Osteoblast (primary cell): ENCODE measurements at regions not wholly inside any gene's neighbourhood (a gene's known extent, or its start where the extent isn't known, plus 50 kb on each side); places are given as distances from the start of the nearest gene placed in this dataset.

ENCODE experiments used
- DNase-seq: peaks from one replicate; pipeline ENCODE4 v3.0.0; 2011; ENCODE audit warnings: low spot score, mixed read lengths; ENCODE audit not compliant: insufficient read length; ENCODE audit errors: missing footprints
- H2AFZ ChIP-seq: 2 replicates; pipeline ENCODE4 v1.6.0; 2011; ENCODE audit warnings: mild to moderate bottlenecking, low read length
- H3K27ac ChIP-seq: 2 replicates; pipeline ENCODE4 v1.5.1; 2011; ENCODE audit warnings: mild to moderate bottlenecking, low read depth, low read length, moderate library complexity
- H3K27me3 ChIP-seq: 2 replicates; pipeline ENCODE4 v1.6.0; 2012; ENCODE audit warnings: mild to moderate bottlenecking, control low read depth, inconsistent platforms, low read length, moderate library complexity; ENCODE audit not compliant: insufficient read depth
- H3K36me3 ChIP-seq: 2 replicates; pipeline ENCODE4 v1.5.1; 2011; ENCODE audit warnings: mild to moderate bottlenecking, low read length, control low read depth, moderate library complexity; ENCODE audit not compliant: insufficient read depth
- H3K4me1 ChIP-seq: 2 replicates; pipeline ENCODE4 v1.5.1; 2011; ENCODE audit warnings: mild to moderate bottlenecking, low read length, control low read depth, moderate library complexity; ENCODE audit not compliant: insufficient read depth
- H3K4me2 ChIP-seq: 2 replicates; pipeline ENCODE4 v1.6.0; 2011; ENCODE audit warnings: mild to moderate bottlenecking, low read length; ENCODE audit not compliant: insufficient read depth
- H3K4me3 ChIP-seq: fragments of 200-600 bp; sonication (generic); 3 replicates; pipeline ENCODE4 v1.5.1; 2012; ENCODE audit warnings: mild to moderate bottlenecking, low read length, inconsistent platforms; ENCODE audit not compliant: insufficient read depth
- H3K79me2 ChIP-seq: 2 replicates; pipeline ENCODE4 v1.6.0; 2012; ENCODE audit warnings: mild to moderate bottlenecking, low read length, control low read depth, inconsistent platforms; ENCODE audit not compliant: insufficient read depth
- H3K9me3 ChIP-seq: 2 replicates; pipeline ENCODE4 v1.5.1; 2011; ENCODE audit warnings: low read depth, low read length, control low read depth
- H4K20me1 ChIP-seq: 2 replicates; pipeline ENCODE4 v1.6.0; 2012; ENCODE audit warnings: mild to moderate bottlenecking, low read length, control low read depth; ENCODE audit not compliant: insufficient read depth
- TF ChIP-seq, protein P1 (sequence below): IDR thresholded peaks from 2 replicates; pipeline ENCODE4 v1.5.1; 2011; ENCODE audit warnings: mild to moderate bottlenecking, low read depth, low read length, moderate library complexity; ENCODE audit errors: extremely low read depth

DNA sequence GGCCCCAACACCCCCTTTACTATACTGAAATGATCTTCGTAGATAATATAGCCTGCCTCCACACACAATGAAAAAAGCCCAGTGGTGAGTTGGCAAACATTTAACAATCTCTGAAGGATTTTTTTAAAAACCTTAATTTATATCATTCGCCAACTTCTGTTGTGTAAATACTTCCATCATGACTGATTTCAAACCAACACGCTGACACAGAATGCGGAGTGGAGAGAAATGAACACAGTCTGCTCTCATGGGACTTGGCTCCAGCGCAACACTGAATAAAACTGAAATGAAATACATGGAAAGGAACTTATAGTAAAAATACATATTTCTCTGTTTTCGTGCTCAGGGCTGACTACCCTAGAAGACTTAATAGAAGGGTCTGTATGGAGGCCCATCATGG lies 61.3 kb upstream of the WNT11 start:
- H3K36me3 ChIP-seq = no peaks in the 10 kb centered on the region
- no peaks in the 10 kb centered on the region for H3K9me3 ChIP-seq
- H3K27me3 ChIP-seq = peaks cover 10% of the 10 kb centered on the region
- H3K79me2 ChIP-seq = no peaks in the 10 kb centered on the region
- H3K27ac ChIP-seq = peak overlapping the region; percentile 86
- TF ChIP-seq, protein P1, sequence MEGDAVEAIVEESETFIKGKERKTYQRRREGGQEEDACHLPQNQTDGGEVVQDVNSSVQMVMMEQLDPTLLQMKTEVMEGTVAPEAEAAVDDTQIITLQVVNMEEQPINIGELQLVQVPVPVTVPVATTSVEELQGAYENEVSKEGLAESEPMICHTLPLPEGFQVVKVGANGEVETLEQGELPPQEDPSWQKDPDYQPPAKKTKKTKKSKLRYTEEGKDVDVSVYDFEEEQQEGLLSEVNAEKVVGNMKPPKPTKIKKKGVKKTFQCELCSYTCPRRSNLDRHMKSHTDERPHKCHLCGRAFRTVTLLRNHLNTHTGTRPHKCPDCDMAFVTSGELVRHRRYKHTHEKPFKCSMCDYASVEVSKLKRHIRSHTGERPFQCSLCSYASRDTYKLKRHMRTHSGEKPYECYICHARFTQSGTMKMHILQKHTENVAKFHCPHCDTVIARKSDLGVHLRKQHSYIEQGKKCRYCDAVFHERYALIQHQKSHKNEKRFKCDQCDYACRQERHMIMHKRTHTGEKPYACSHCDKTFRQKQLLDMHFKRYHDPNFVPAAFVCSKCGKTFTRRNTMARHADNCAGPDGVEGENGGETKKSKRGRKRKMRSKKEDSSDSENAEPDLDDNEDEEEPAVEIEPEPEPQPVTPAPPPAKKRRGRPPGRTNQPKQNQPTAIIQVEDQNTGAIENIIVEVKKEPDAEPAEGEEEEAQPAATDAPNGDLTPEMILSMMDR = no peak
- H3K4me1 ChIP-seq = peaks cover 26% of the 10 kb centered on the region
- no peak overlapping the region for H3K4me3 ChIP-seq
- peak overlapping the region; percentile 4 for H3K4me2 ChIP-seq
- DNase-seq = peak; percentile 79
- no peaks in the 10 kb centered on the region for H4K20me1 ChIP-seq
- no peak overlapping the region for H2AFZ ChIP-seq

DNA sequence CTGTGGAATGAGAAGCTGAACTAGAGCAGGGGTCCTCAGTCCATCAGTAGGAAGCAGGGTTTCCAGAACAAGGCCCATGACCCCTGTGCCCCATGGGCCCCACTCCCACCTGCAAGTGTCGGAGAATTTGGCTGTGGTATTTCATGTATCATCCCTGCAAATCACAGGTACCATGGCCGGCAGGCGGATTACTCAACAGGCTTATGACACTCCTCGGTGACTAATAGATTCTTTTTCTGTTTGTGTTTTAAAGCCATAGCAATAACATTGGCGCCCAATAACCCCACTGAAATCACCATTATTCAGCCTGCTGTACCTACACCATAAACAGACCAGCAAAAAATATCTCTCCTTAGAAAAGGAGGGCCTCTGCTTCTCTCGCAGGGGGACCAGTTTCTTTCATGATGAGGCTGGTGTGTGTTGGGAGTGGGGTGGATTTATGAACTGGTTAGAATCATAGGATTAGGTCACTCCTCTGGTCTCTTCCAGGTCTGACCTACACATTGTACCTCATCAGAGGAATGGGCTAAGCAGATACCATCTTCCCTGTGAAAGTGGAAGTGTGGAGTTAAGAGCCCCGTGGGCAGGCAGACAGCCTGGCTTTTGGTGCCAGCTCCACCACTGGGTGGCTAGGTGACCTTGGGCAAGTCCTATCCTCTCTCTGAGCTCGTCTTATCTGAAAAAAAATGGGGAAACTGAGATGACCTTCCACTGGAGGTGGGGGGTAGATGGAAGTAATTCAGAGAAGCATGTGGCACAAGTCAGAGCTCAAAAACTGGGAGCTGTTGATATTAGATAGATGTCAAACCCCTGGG lies 60.2 kb upstream of the WNT11 start:
- TF ChIP-seq, protein P1 = no peak
- Histone ChIP-seq H4K20me1 (no peaks in the 10 kb centered on the region), H3K4me2 (peak overlapping the region; percentile 70), H3K9me3 (no peaks in the 10 kb centered on the region), H3K27ac (peak overlapping the region; percentile 86), H2AFZ (peak overlapping the region; percentile 48), H3K79me2 (no peaks in the 10 kb centered on the region), H3K4me3 (no peak overlapping the region), H3K4me1 (peaks cover 26% of the 10 kb centered on the region), H3K36me3 (no peaks in the 10 kb centered on the region), H3K27me3 (peaks cover 20% of the 10 kb centered on the region)
- peak; percentile 95 for DNase-seq

DNA sequence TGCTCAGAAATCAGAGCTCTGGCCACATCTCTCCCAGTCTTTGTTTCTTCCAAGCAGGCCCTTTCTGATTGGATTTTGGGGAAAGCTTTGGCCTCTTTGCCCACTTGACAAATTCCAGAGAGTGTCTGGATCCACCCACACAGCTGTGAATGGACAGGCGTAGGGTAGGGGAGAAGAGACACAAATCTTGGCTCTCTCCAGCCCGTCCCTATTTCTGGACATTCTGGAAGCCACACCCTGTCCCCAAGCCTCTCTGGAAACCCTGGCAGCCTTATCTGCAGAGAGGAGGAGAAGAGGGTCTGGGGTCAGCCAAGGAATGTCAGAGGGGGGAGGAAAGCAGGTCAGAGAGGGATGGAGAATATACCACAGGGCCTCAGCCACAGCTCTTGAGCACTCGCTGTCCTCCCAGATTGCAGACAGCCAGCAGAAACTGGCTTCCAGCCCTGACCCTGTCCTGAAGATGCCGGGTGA lies 59.5 kb upstream of the WNT11 start:
- Histone ChIP-seq H3K4me2 (peak overlapping the region; percentile 23), H3K4me3 (no peak overlapping the region), H4K20me1 (no peaks in the 10 kb centered on the region), H3K4me1 (peaks cover 26% of the 10 kb centered on the region), H3K27ac (peak overlapping the region; percentile 86), H2AFZ (no peak overlapping the region), H3K27me3 (peaks cover 26% of the 10 kb centered on the region), H3K79me2 (no peaks in the 10 kb centered on the region), H3K36me3 (no peaks in the 10 kb centered on the region), H3K9me3 (no peaks in the 10 kb centered on the region)
- DNase-seq = peak; percentile 85
- TF ChIP-seq, protein P1 = no peak

DNA sequence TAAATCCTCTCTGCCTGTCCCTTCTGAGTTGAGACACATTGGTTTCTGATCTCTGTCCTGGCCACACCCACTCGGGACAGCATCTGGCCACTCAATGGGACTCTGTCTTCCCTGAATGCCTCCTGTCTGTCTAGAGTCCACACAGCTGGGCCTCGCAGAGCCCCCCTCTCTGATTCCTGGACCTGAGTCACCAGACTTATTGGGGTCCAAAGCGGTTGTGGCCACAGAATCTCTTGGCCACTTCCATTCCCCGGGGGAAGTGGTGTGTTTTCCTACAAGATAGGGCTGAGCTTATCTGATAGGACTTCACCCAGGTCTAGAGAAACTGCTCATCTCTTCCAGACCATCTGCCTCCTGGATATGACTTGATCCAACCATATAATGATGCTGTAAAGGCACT lies 57.4 kb upstream of the WNT11 start:
- Histone ChIP-seq H3K9me3 (no peaks in the 10 kb centered on the region), H4K20me1 (no peaks in the 10 kb centered on the region), H2AFZ (no peak overlapping the region), H3K4me3 (no peak overlapping the region), H3K79me2 (no peaks in the 10 kb centered on the region), H3K36me3 (no peaks in the 10 kb centered on the region), H3K4me2 (no peak overlapping the region), H3K4me1 (peaks cover 26% of the 10 kb centered on the region), H3K27me3 (peaks cover 46% of the 10 kb centered on the region), H3K27ac (no peak overlapping the region)
- TF ChIP-seq, protein P1 = no peak
- DNase-seq = peak; percentile 44
